ENCODE measurements at regions not wholly inside any gene's neighbourhood (a gene's known extent, or its start where the extent isn't known, plus 50 kb on each side); places are given as distances from the start of the nearest gene placed in this dataset.
A peak's percentile ranks its signal among the peaks of the same experiment; 100 is the strongest.

DNA sequence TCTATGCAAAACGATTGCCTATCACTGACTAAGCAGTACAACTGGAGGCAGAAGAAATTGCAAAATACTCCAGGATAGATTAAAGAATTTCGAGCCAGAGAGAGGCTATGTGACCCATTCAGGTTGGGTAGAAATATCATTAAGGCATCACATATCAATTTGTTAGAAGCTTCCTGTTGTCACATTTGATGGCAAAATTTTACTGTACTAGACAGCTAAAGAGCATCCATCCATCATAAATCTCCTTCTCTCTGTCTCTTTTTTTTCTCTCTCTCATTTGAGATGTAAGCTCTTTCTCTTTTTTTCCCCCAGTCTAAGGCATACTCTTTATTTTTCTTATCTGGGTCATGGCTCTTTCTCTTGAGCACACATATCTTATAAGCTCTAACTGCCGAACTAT lies 155.7 kb downstream of the EVA1A start:
- H3K4me3 ChIP-seq, result no peak overlapping the region
- no peak overlapping the region for H3K4me2 ChIP-seq
- ATAC-seq, result no peak
- FAIRE-seq, result no peak
- ChIA-PET POLR2A (interaction anchor here (1.2 kb wide), 1 partner anchor 205 kb away, joined by 5 read pairs; the partner anchor contains the start of gene TACR1), CTCF (interaction anchor here (1.0 to 6.0 kb wide), 9 partner anchors 205 to 486 kb away, joined by 3 to 57 read pairs (median 5); partner anchors contain the start of gene TACR1)
- no peak for DNase-seq (ENCODE audit: low read depth in 1 of 2, low spot score in 1 of 2)
- no peaks in the 10 kb centered on the region for H3K4me1 ChIP-seq
- no peaks in the 10 kb centered on the region for H3K9me3 ChIP-seq
- WGBS (ENCODE audit: missing lambda C conversion rate), result 25% methylated on average over 3 of the region's 3 CpGs
- no peak overlapping the region for H3K27ac ChIP-seq
- TF ChIP-seq, protein P1, sequence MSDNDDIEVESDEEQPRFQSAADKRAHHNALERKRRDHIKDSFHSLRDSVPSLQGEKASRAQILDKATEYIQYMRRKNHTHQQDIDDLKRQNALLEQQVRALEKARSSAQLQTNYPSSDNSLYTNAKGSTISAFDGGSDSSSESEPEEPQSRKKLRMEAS (IDR thresholded peaks at IDR 0.05), result no peak
- TF ChIP-seq EHMT2 (IDR thresholded peaks at IDR 0.05; ENCODE audit: low read depth), result no peak
- TF ChIP-seq ZNF302 (CRISPR knock-in tag; IDR thresholded peaks at IDR 0.05), result no peak
- TF ChIP-seq, protein P2, sequence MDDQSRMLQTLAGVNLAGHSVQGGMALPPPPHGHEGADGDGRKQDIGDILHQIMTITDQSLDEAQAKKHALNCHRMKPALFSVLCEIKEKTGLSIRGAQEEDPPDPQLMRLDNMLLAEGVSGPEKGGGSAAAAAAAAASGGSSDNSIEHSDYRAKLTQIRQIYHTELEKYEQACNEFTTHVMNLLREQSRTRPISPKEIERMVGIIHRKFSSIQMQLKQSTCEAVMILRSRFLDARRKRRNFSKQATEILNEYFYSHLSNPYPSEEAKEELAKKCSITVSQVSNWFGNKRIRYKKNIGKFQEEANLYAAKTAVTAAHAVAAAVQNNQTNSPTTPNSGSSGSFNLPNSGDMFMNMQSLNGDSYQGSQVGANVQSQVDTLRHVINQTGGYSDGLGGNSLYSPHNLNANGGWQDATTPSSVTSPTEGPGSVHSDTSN (IDR thresholded peaks at IDR 0.05), result no peak
- TF ChIP-seq HOXB5 (CRISPR knock-in tag; IDR thresholded peaks at IDR 0.05), result no peak
- no peak for TF ChIP-seq CBX2 (IDR thresholded peaks at IDR 0.05; ENCODE audit: borderline replicate concordance, low read depth)
- TF ChIP-seq JUNB (IDR thresholded peaks at IDR 0.05), result no peak
- TF ChIP-seq, protein P3, sequence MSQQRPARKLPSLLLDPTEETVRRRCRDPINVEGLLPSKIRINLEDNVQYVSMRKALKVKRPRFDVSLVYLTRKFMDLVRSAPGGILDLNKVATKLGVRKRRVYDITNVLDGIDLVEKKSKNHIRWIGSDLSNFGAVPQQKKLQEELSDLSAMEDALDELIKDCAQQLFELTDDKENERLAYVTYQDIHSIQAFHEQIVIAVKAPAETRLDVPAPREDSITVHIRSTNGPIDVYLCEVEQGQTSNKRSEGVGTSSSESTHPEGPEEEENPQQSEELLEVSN (IDR thresholded peaks at IDR 0.05; ENCODE audit: borderline replicate concordance, low read depth), result no peak

DNA sequence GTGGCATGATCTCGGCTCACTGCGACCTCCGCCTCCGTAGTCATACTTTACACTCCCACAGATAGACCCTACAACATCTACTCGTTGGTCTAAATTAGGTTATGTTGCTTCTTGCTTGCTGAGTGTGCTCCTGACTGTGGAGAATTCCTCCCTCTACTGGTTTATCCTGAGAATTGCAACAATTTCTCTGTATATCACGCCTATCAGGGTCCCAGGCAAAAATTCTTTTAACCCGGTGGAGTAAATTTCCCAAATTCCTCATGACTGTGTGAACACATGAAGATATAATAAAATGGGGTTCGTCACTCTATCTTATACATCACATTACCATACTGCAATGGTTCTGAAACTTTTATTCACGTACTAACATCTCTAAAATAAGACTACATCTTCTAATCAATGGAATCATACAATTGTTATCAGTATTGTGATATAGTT lies 156.7 kb downstream of the EVA1A start:
- 3% methylated on average over 9 of the region's 9 CpGs for WGBS (ENCODE audit: missing lambda C conversion rate)
- peak overlapping the region; percentile 28; the same call in 2 of the 3 replicates for H3K4me2 ChIP-seq
- peak; percentile 93 for FAIRE-seq
- H3K4me1 ChIP-seq, result no peaks in the 10 kb centered on the region
- peak; percentile 17 to 65 for DNase-seq (ENCODE audit: low read depth in 1 of 2, low spot score in 1 of 2)
- TF ChIP-seq CHD2 (IDR thresholded peaks at IDR 0.05; ENCODE audit: low read length, partially characterized antibody) (no peak), HDAC2 (IDR thresholded peaks at IDR 0.05) (no peak), CBX2 (IDR thresholded peaks at IDR 0.05; ENCODE audit: borderline replicate concordance, low read depth) (no peak), JUNB (IDR thresholded peaks at IDR 0.05) (no peak), RNF2 (IDR thresholded peaks at IDR 0.05; ENCODE audit: borderline replicate concordance, low read depth) (no peak), ESRRA (IDR thresholded peaks at IDR 0.05; ENCODE audit: borderline replicate concordance, low read length) (no peak), HOXB5 (CRISPR knock-in tag; IDR thresholded peaks at IDR 0.05) (no peak), KDM5A (IDR thresholded peaks at IDR 0.05) (no peak), NFE2L2 (conservative IDR thresholded peaks at IDR 0.05; ENCODE audit: low read length) (no peak), RFX5 (IDR thresholded peaks at IDR 0.05) (no peak), NR3C1 (IDR thresholded peaks at IDR 0.05) (no peak), SMC3 (IDR thresholded peaks at IDR 0.05) (peak; percentile 92), RAD21 (conservative IDR thresholded peaks at IDR 0.05 in 1 of 2, IDR thresholded peaks at IDR 0.05 in 1 of 2) (peak; percentile 93 to 96), ZSCAN20 (CRISPR knock-in tag; IDR thresholded peaks at IDR 0.05) (no peak), PHF8 (IDR thresholded peaks at IDR 0.05; ENCODE audit: borderline replicate concordance, low read depth) (no peak), KDM1A (IDR thresholded peaks at IDR 0.05; ENCODE audit: low read depth) (no peak), SREBF2 (IDR thresholded peaks at IDR 0.05) (no peak), NPAS2 (CRISPR knock-in tag; IDR thresholded peaks at IDR 0.05; ENCODE audit: borderline replicate concordance) (no peak), BHLHE40 (IDR thresholded peaks at IDR 0.05; ENCODE audit: low read depth, low read length) (no peak), MAZ (IDR thresholded peaks at IDR 0.05; ENCODE audit: borderline replicate concordance, low read depth, low read length) (no peak), FOXS1 (CRISPR knock-in tag; IDR thresholded peaks at IDR 0.05) (no peak)
- TF ChIP-seq, protein P1 (IDR thresholded peaks at IDR 0.05), result no peak
- TF ChIP-seq, protein P3 (IDR thresholded peaks at IDR 0.05; ENCODE audit: borderline replicate concordance, low read depth), result no peak
- TF ChIP-seq, protein P4, sequence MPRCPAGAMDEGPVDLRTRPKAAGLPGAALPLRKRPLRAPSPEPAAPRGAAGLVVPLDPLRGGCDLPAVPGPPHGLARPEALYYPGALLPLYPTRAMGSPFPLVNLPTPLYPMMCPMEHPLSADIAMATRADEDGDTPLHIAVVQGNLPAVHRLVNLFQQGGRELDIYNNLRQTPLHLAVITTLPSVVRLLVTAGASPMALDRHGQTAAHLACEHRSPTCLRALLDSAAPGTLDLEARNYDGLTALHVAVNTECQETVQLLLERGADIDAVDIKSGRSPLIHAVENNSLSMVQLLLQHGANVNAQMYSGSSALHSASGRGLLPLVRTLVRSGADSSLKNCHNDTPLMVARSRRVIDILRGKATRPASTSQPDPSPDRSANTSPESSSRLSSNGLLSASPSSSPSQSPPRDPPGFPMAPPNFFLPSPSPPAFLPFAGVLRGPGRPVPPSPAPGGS (IDR thresholded peaks at IDR 0.05), result no peak
- TF ChIP-seq, protein P5, sequence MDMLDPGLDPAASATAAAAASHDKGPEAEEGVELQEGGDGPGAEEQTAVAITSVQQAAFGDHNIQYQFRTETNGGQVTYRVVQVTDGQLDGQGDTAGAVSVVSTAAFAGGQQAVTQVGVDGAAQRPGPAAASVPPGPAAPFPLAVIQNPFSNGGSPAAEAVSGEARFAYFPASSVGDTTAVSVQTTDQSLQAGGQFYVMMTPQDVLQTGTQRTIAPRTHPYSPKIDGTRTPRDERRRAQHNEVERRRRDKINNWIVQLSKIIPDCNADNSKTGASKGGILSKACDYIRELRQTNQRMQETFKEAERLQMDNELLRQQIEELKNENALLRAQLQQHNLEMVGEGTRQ (IDR thresholded peaks at IDR 0.05), result no peak
- TF ChIP-seq, protein P6, sequence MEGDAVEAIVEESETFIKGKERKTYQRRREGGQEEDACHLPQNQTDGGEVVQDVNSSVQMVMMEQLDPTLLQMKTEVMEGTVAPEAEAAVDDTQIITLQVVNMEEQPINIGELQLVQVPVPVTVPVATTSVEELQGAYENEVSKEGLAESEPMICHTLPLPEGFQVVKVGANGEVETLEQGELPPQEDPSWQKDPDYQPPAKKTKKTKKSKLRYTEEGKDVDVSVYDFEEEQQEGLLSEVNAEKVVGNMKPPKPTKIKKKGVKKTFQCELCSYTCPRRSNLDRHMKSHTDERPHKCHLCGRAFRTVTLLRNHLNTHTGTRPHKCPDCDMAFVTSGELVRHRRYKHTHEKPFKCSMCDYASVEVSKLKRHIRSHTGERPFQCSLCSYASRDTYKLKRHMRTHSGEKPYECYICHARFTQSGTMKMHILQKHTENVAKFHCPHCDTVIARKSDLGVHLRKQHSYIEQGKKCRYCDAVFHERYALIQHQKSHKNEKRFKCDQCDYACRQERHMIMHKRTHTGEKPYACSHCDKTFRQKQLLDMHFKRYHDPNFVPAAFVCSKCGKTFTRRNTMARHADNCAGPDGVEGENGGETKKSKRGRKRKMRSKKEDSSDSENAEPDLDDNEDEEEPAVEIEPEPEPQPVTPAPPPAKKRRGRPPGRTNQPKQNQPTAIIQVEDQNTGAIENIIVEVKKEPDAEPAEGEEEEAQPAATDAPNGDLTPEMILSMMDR (IDR thresholded peaks at IDR 0.05), result peak; percentile 97
- TF ChIP-seq, protein P2 (IDR thresholded peaks at IDR 0.05), result no peak
- no peak overlapping the region for H3K27ac ChIP-seq
- H3K4me3 ChIP-seq, result no peak overlapping the region
- no peaks in the 10 kb centered on the region for H3K9me3 ChIP-seq
- POLR2A ChIA-PET, result no interaction called here
- ATAC-seq, result peak; percentile 98 to 99
- CTCF ChIA-PET, result interaction anchor here (1.4 to 6.0 kb wide), 7 partner anchors 204 to 485 kb away, joined by 4 to 57 read pairs (median 7); partner anchors contain the start of gene TACR1
